ENCODE measurements at regions not wholly inside any gene's neighbourhood (a gene's known extent, or its start where the extent isn't known, plus 50 kb on each side); places are given as distances from the start of the nearest gene placed in this dataset.
A peak's percentile ranks its signal among the peaks of the same experiment; 100 is the strongest.

DNA sequence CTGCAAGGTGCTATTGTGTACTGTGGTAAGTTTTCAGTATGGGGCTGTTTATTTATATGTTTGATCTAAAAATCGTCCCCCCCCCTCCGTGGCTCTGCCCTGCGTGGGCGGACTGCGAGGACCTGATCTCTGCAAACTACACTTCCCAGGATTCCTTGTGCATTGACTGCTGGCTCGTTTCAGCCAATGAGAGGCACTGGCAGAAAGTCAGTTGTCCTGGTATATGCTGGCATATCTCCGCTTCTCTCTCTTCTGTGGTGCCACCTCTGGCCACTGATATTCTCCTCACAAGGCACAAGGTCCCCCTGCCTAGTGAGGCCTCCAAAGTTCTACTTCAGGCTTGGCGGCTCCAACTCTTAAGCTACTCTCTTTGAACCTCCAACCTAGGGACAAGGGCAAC, 168.8 kb upstream of the ZFP42 start:
- no peaks in the 10 kb centered on the region for H4K20me1 ChIP-seq (ENCODE audit: low read depth)
- H3K4me3 ChIP-seq = no peak overlapping the region
- no peaks in the 10 kb centered on the region for H3K27me3 ChIP-seq
- H3K36me3 ChIP-seq = no peaks in the 10 kb centered on the region
- H3K9ac ChIP-seq = no peak overlapping the region
- H3K4me1 Mint-ChIP-seq = no peaks in the 10 kb centered on the region
- H3K79me2 ChIP-seq (ENCODE audit: low read depth) = no peaks in the 10 kb centered on the region
- H3K4me1 ChIP-seq = peaks cover 7% of the 10 kb centered on the region
- H3K27me3 Mint-ChIP-seq (ENCODE audit: insufficient read depth, low read depth) = no peaks in the 10 kb centered on the region
- H3K27ac ChIP-seq = no peak overlapping the region
- H3K9me3 ChIP-seq (ENCODE audit: low read depth) = no peaks in the 10 kb centered on the region
- peaks cover 7% of the 10 kb centered on the region for H3K9me3 Mint-ChIP-seq
- no peak overlapping the region for H3K4me3 Mint-ChIP-seq
- H3F3A ChIP-seq (ENCODE audit: low read depth) = no peaks in the 10 kb centered on the region
- peak overlapping the region; percentile 53 for H2AFZ ChIP-seq (replicated peaks)
- no peak overlapping the region for H3K4me2 ChIP-seq
- DNase-seq (ENCODE audit: low spot score) = no peak
- H3K27ac Mint-ChIP-seq = no peak overlapping the region
- H3K36me3 Mint-ChIP-seq = no peaks in the 10 kb centered on the region
- TF ChIP-seq EZH2phosphoT487 (IDR thresholded peaks at IDR 0.05) (no peak), EZH2 (IDR thresholded peaks at IDR 0.05) (no peak)
- TF ChIP-seq, protein P1, sequence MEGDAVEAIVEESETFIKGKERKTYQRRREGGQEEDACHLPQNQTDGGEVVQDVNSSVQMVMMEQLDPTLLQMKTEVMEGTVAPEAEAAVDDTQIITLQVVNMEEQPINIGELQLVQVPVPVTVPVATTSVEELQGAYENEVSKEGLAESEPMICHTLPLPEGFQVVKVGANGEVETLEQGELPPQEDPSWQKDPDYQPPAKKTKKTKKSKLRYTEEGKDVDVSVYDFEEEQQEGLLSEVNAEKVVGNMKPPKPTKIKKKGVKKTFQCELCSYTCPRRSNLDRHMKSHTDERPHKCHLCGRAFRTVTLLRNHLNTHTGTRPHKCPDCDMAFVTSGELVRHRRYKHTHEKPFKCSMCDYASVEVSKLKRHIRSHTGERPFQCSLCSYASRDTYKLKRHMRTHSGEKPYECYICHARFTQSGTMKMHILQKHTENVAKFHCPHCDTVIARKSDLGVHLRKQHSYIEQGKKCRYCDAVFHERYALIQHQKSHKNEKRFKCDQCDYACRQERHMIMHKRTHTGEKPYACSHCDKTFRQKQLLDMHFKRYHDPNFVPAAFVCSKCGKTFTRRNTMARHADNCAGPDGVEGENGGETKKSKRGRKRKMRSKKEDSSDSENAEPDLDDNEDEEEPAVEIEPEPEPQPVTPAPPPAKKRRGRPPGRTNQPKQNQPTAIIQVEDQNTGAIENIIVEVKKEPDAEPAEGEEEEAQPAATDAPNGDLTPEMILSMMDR (IDR thresholded peaks at IDR 0.05) = no peak

DNA sequence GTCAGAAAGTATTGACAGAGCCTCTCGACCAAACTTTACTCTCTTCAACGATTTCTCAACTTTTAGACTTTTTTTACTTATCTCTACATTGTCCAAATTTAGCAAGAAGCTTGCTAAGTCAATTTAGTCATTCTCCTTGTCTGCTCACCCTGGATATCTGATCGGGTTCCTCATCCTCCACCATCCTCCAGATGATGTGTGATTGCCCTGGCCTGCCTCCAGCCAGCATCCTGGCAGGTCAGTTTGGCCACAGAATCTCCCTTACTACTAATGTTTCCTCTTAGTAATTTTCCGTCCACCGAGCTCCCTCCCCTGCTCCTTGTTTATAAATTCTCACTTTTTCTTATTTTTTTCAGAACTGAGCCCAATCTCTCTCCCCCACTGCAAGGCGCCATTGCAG, 167.9 kb upstream of the ZFP42 start:
- no peaks in the 10 kb centered on the region for H3K36me3 ChIP-seq
- peak overlapping the region; percentile 36 for H3K27ac Mint-ChIP-seq
- TF ChIP-seq EZH2phosphoT487 (IDR thresholded peaks at IDR 0.05) (no peak), EZH2 (IDR thresholded peaks at IDR 0.05) (no peak)
- TF ChIP-seq, protein P1 (IDR thresholded peaks at IDR 0.05) = no peak

DNA sequence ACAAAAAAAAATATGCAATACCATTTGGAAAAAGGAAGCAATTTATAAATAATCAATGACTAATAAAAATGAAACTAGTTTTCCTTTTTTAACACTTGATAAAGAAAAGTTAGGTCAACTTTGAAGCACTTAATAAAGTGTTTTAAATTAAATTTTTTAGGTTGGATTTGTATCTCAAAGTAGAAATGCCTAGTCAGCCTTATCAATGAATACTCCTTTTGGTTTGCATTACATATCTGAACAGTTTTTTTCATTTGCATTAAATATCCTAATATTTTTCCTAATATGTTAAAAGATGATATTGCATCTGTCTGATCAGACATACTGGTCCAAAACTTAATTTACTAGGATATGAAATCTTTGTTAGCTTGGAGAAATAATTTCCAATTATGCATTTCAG, 155.8 kb upstream of the ZFP42 start:
- H3K4me3 Mint-ChIP-seq = no peak overlapping the region
- Histone ChIP-seq H3K27ac (no peak overlapping the region), H3K4me1 (no peaks in the 10 kb centered on the region), H4K20me1 (ENCODE audit: low read depth) (no peaks in the 10 kb centered on the region), H3K9ac (no peak overlapping the region), H3F3A (ENCODE audit: low read depth) (no peaks in the 10 kb centered on the region), H2AFZ (replicated peaks) (no peak overlapping the region), H3K4me3 (no peak overlapping the region), H3K9me3 (ENCODE audit: low read depth) (no peaks in the 10 kb centered on the region), H3K27me3 (no peaks in the 10 kb centered on the region), H3K79me2 (ENCODE audit: low read depth) (no peaks in the 10 kb centered on the region), H3K4me2 (no peak overlapping the region), H3K36me3 (no peaks in the 10 kb centered on the region)
- TF ChIP-seq EZH2phosphoT487 (IDR thresholded peaks at IDR 0.05) = no peak
- TF ChIP-seq EZH2 (IDR thresholded peaks at IDR 0.05) = no peak
- TF ChIP-seq, protein P1 (IDR thresholded peaks at IDR 0.05) = no peak
- H3K36me3 Mint-ChIP-seq = no peaks in the 10 kb centered on the region
- no peak overlapping the region for H3K27ac Mint-ChIP-seq
- H3K4me1 Mint-ChIP-seq = no peaks in the 10 kb centered on the region
- DNase-seq (ENCODE audit: low spot score) = no peak
- H3K9me3 Mint-ChIP-seq = no peaks in the 10 kb centered on the region
- no peaks in the 10 kb centered on the region for H3K27me3 Mint-ChIP-seq (ENCODE audit: insufficient read depth, low read depth)

More for the DNA sequence above, 167.9 kb upstream of the ZFP42 start:
- Histone ChIP-seq H3F3A (ENCODE audit: low read depth) (no peaks in the 10 kb centered on the region), H4K20me1 (ENCODE audit: low read depth) (no peaks in the 10 kb centered on the region), H3K9ac (no peak overlapping the region), H2AFZ (replicated peaks) (no peak overlapping the region), H3K4me2 (no peak overlapping the region), H3K4me1 (peaks cover 7% of the 10 kb centered on the region), H3K27ac (no peak overlapping the region), H3K27me3 (no peaks in the 10 kb centered on the region), H3K4me3 (no peak overlapping the region), H3K79me2 (ENCODE audit: low read depth) (no peaks in the 10 kb centered on the region), H3K9me3 (ENCODE audit: low read depth) (no peaks in the 10 kb centered on the region)
- DNase-seq (ENCODE audit: low spot score) = no peak
- no peak overlapping the region for H3K4me3 Mint-ChIP-seq
- peaks cover 7% of the 10 kb centered on the region for H3K9me3 Mint-ChIP-seq
- H3K27me3 Mint-ChIP-seq (ENCODE audit: insufficient read depth, low read depth) = no peaks in the 10 kb centered on the region
- no peaks in the 10 kb centered on the region for H3K36me3 Mint-ChIP-seq
- H3K4me1 Mint-ChIP-seq = no peaks in the 10 kb centered on the region

Measured in neural progenitor cell (in vitro differentiated cells).